Nephron (organoid): ENCODE measurements at regions not wholly inside any gene's neighbourhood (a gene's known extent, or its start where the extent isn't known, plus 50 kb on each side); places are given as distances from the start of the nearest gene placed in this dataset.

Experiments used
- H3K27ac Mint-ChIP-seq, 3 experiments: 2 replicates each; pipeline ENCODE4 v1.8.0; 2020; ENCODE audit warnings: mixed read lengths in 3 of 3, mild to moderate bottlenecking in 2 of 3, moderate library complexity in 1 of 3
- H3K27me3 Mint-ChIP-seq: 2 replicates; pipeline ENCODE4 v1.8.0; 2021; ENCODE audit warnings: low read depth, mild to moderate bottlenecking, moderate library complexity, mixed read lengths
- H3K36me3 Mint-ChIP-seq: 2 replicates; pipeline ENCODE4 v1.8.0; 2020; ENCODE audit warnings: low read depth, mixed read lengths
- H3K4me1 Mint-ChIP-seq: 2 replicates; pipeline ENCODE4 v1.8.0; 2020; ENCODE audit warnings: mixed read lengths
- H3K4me3 Mint-ChIP-seq, 3 experiments: 2 replicates each; pipeline ENCODE4 v1.8.0; 2020; ENCODE audit warnings: mild to moderate bottlenecking in 3 of 3, mixed read lengths in 3 of 3, moderate library complexity in 2 of 3
- H3K9me3 Mint-ChIP-seq: 2 replicates; pipeline ENCODE4 v1.8.0; 2020; ENCODE audit warnings: mixed read lengths
- CTCF ChIP-seq, 3 experiments: fragments of 200-600 bp; sonication (generic); IDR thresholded peaks; one replicate each; pipeline ENCODE4 v1.5.0; 2021; ENCODE audit warnings: antibody characterized with exemption in 3 of 3; ENCODE audit not compliant: unreplicated experiment in 3 of 3

- TF ChIP-seq CTCF (IDR thresholded peaks at IDR 0.05; ENCODE audit: unreplicated experiment in 3 of 3), result no peak
- no peaks in the 10 kb centered on the region for H3K4me1 Mint-ChIP-seq
- H3K27me3 Mint-ChIP-seq, result no peaks in the 10 kb centered on the region
- H3K9me3 Mint-ChIP-seq, result no peaks in the 10 kb centered on the region
- H3K4me3 Mint-ChIP-seq, result no peak overlapping the region
- no peaks in the 10 kb centered on the region for H3K36me3 Mint-ChIP-seq
- no peak overlapping the region for H3K27ac Mint-ChIP-seq
Measured at GRCh38 chr5:61994171-61994570, 311.8 kb upstream of the KIF2A start.

GRCh38 chr5:61995486-61995885 is 310.5 kb upstream of the KIF2A start:
- Mint-ChIP-seq H3K4me1 (no peaks in the 10 kb centered on the region), H3K9me3 (no peaks in the 10 kb centered on the region), H3K4me3 (no peak overlapping the region), H3K27me3 (no peaks in the 10 kb centered on the region), H3K27ac (no peak overlapping the region), H3K36me3 (no peaks in the 10 kb centered on the region)
- no peak for TF ChIP-seq CTCF (IDR thresholded peaks at IDR 0.05; ENCODE audit: unreplicated experiment in 3 of 3)

- H3K4me3 Mint-ChIP-seq, result no peak overlapping the region
- no peaks in the 10 kb centered on the region for H3K9me3 Mint-ChIP-seq
- no peak for TF ChIP-seq CTCF (IDR thresholded peaks at IDR 0.05; ENCODE audit: unreplicated experiment in 3 of 3)
- no peaks in the 10 kb centered on the region for H3K27me3 Mint-ChIP-seq
- no peaks in the 10 kb centered on the region for H3K4me1 Mint-ChIP-seq
- no peak overlapping the region for H3K27ac Mint-ChIP-seq
- no peaks in the 10 kb centered on the region for H3K36me3 Mint-ChIP-seq
Measured at GRCh38 chr5:61999371-61999770, 306.6 kb upstream of the KIF2A start.

- Mint-ChIP-seq H3K4me1 (no peaks in the 10 kb centered on the region), H3K27ac (no peak overlapping the region), H3K27me3 (peaks cover 5% of the 10 kb centered on the region), H3K36me3 (no peaks in the 10 kb centered on the region), H3K9me3 (peaks cover 2% of the 10 kb centered on the region), H3K4me3 (no peak overlapping the region)
- no peak for TF ChIP-seq CTCF (IDR thresholded peaks at IDR 0.05; ENCODE audit: unreplicated experiment in 3 of 3)
Measured at GRCh38 chr5:62000646-62001045, 305.4 kb upstream of the KIF2A start.

GRCh38 chr5:62001640-62002039 is 304.4 kb upstream of the KIF2A start:
- TF ChIP-seq CTCF (IDR thresholded peaks at IDR 0.05; ENCODE audit: unreplicated experiment in 3 of 3), result no peak
- Mint-ChIP-seq H3K27me3 (peaks cover 5% of the 10 kb centered on the region), H3K4me3 (no peak overlapping the region), H3K4me1 (no peaks in the 10 kb centered on the region), H3K36me3 (no peaks in the 10 kb centered on the region), H3K9me3 (peaks cover 2% of the 10 kb centered on the region), H3K27ac (no peak overlapping the region)

- Mint-ChIP-seq H3K4me1 (no peaks in the 10 kb centered on the region), H3K27ac (no peak overlapping the region), H3K4me3 (no peak overlapping the region), H3K36me3 (no peaks in the 10 kb centered on the region), H3K9me3 (peaks cover 2% of the 10 kb centered on the region), H3K27me3 (peaks cover 5% of the 10 kb centered on the region)
- no peak for TF ChIP-seq CTCF (IDR thresholded peaks at IDR 0.05; ENCODE audit: unreplicated experiment in 3 of 3)
Measured at GRCh38 chr5:62002436-62002835, 303.6 kb upstream of the KIF2A start.
